NCI-H2196 treated with DMSO at 0.1 percent for 48 hours (cell line): ENCODE measurements at regions not wholly inside any gene's neighbourhood (a gene's known extent, or its start where the extent isn't known, plus 50 kb on each side); places are given as distances from the start of the nearest gene placed in this dataset.
"Not testable (repeated sequence)": the region's sequence is repeated elsewhere in the genome, so short reads cannot be mapped to it uniquely, and the experiment has no call there.

ENCODE experiments used
- DNase-seq: peaks from one replicate; lab custom pipeline; 2025; ENCODE audit not compliant: unreplicated experiment; lab: John Stamatoyannopoulos, UW

GRCh38 chr1:194624833-194625232 is 1438.4 kb upstream of the B3GALT2 start:
- DNase-seq = no peak

GRCh38 chr1:194618101-194618500 is 1431.7 kb upstream of the B3GALT2 start:
- no peak for DNase-seq

- DNase-seq = not testable (repeated sequence)
These were observed 1430.9 kb upstream of the B3GALT2 start for GRCh38 chr1:194617272-194617671.

DNA sequence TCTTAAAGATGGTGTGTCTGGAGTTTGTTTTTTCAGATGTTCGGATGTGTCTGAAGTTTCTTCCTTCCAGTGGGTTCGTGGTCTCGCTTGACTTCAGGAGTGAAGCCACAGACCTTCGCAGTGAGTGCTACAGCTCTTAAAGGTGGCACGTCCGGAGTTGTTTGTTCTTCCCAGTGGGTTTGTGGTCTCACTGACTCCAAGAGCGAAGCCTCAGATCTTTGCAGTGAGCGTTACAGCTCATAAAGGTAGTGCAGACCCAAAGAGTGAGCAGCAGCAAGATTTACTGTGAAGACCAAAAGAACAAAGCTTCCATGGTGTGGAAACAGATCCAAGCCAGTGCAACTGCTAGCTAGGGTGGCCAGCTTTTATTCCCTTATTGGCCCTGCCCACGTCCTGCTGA is 1430.4 kb upstream of the B3GALT2 start:
- DNase-seq = no peak

- DNase-seq = no peak
These were observed 1415.8 kb upstream of the B3GALT2 start for GRCh38 chr1:194602184-194602583.

GRCh38 chr1:194600716-194601115 is 1414.3 kb upstream of the B3GALT2 start:
- no peak for DNase-seq

DNA sequence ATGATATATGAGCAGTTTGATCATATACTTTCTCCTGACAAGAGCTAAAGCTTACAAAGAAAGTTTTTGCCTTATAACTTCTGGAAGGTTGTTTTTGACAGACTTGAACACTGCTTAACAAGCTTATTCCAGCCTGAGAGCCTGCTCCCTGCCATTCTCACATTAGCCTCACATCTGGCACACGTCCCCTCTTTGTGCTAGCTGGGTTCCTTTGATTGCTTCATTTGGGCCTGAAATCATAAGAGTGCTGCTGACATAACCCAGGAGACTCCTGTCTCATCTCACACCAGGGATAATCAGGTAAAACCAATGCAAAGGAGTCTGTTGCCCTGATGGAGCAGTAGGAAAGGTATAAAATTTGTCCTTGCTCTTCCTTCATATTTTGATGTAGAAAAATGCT is 1411.7 kb upstream of the B3GALT2 start:
- no peak for DNase-seq

GRCh38 chr1:194586302-194586701 is 1399.9 kb upstream of the B3GALT2 start:
- DNase-seq = no peak

DNA sequence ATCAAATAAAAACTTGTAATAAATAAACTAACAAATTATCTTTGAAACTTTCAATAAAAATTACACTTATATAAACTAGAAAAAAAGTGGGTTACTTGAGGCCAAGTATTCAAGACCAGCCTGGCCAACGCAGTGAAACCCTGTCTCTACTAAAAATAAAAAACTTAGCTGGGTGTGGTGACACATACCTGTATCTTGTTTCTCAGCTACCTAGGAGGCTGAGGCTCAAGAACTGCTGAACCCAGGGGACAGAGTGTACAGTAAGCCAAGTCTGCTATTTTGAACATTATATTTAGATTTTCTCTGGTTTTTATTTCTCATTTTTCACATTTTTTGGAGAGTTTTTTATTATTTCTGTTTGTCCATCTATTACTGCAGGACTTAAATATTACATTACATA is 1397.6 kb upstream of the B3GALT2 start:
- no peak for DNase-seq

DNA sequence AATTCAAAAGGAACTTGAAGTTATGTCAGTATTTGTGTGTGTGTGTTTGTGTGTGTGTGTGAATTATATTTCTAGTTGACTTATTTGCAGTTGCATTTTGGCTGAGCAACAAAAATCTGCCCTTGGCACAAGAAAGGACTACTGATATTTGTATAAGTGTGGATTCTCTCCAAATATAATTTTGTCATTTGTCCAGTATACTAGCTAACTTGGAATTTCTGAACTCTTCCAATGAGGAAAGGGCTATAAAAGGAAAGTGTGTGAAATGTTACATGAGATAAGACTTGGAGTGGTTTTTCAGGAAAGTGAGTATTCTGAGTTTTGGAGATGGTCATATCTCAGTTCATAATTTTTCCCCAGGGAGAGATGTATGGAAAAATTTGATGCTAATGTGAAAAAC is 1384.1 kb upstream of the B3GALT2 start:
- DNase-seq = no peak

- DNase-seq = no peak
These were observed 1382.2 kb upstream of the B3GALT2 start for GRCh38 chr1:194568610-194569009.

DNA sequence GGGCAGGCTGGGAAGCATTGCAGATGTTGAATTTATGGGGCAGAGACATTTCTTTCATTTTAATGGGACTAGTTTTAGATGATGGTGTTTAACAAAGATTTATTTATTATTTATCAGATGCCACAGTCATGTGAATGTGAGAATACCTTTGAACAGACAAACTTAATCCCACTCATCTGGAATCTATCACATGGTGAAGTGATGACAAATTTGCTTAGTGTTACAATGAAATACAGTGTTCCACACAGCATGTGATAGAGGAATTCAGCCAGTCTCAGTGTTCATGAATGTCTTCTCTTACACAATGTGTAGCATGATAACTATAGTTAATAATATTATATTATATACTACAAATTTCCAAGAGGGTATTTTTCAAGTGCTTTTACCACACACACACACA is 1361.7 kb upstream of the B3GALT2 start:
- DNase-seq = no peak

DNA sequence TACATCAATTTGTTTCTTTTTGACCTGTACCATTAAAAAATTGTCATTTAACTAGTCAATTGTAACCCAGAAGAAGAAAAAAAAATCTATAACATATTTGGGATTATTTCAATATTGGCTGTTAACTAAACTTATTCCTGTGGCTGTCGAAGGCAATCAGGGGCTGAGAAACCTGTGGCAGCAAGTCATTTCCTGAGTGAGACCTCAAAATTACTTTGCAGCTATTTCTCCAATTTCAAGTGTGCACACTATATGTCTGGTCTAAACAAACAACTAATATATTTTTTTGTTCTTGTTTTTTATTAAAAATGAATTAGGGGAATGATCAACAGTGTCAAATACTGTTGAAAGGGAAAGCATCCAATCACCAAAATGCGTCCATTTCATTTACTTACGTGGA is 1357.6 kb upstream of the B3GALT2 start:
- no peak for DNase-seq

GRCh38 chr1:194538453-194538852 is 1352.0 kb upstream of the B3GALT2 start:
- no peak for DNase-seq

DNA sequence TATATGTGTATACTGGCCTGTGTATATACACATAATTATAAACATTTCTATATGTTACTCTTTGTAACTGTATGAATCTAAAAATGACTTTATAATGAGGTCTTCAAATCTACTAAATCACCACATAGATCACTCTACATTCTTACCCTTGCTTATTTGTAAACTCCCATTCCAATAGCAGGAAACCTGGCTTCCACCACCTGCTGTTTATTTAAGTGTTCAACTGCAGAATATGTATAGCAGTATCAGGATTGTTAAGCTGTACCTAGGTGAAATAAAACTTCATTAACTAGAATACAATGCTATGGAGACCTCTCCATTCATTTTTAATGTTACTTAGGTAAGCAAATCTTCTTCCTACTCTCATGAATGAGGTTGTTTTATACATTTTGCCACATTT is 1351.1 kb upstream of the B3GALT2 start:
- DNase-seq = no peak

- no peak for DNase-seq
These were observed 1349.0 kb upstream of the B3GALT2 start for GRCh38 chr1:194535369-194535768.

DNA sequence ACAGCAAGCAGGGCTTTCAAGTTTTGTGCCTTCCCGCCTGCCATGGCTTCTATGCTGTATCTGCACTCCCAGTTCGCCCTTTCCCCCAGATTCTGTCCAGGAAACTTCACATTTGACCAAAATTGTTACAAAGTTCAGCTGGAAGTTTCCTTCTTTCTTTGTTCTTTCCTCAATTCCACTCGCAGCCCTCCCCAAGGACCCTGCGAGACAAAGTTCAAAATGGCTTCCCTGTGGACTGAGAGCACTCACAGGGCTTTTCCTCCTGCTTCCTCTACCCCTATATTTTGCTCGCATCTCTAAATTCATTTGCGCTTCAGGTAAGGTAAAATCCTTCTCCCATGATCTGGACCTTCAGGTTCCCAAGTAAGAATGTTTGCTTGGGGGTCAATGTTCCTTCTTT is 1348.4 kb upstream of the B3GALT2 start:
- DNase-seq = no peak

DNA sequence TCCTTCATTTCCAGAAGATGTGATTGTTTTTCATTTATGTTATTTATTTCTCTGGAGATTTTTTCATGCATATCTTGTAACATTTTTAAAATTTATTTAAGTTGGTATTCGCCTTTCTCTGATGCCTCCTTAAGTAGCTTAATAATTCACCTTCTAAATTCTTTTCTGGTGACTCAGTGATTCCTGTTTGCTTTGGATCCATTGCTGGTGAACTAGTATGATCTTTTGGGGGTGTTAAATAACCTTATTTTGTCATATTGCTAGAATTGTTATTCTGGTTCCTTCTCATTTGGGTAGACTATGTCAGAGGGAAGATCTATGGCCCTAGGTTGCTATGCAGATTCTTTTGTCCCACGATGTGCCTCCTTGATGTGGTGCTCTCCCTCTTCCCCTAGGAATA is 1347.2 kb upstream of the B3GALT2 start:
- no peak for DNase-seq

DNA sequence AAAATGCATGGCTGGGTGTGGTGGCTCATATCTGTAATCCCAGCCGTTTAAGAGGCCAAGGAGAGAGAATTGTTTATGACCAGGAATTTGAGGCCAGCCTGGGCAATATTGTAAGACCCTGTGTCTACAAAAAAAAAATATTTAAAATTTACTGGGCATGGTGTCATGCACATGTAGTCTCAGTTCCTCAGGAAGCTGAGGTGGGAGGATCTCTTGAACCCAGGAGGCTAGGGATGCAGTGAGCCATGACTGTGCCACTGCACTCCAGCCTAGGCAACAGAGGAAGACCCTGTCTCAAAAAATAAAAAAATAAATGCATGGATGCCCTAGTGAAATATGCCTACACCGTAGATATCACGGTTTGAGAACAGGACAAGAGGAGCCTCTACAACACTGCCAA is 1331.2 kb upstream of the B3GALT2 start:
- DNase-seq = no peak

- no peak for DNase-seq
These were observed 1329.5 kb upstream of the B3GALT2 start for GRCh38 chr1:194515916-194516315.

GRCh38 chr1:194512957-194513356 is 1326.5 kb upstream of the B3GALT2 start:
- no peak for DNase-seq

GRCh38 chr1:194512345-194512744 is 1325.9 kb upstream of the B3GALT2 start:
- DNase-seq = no peak

DNA sequence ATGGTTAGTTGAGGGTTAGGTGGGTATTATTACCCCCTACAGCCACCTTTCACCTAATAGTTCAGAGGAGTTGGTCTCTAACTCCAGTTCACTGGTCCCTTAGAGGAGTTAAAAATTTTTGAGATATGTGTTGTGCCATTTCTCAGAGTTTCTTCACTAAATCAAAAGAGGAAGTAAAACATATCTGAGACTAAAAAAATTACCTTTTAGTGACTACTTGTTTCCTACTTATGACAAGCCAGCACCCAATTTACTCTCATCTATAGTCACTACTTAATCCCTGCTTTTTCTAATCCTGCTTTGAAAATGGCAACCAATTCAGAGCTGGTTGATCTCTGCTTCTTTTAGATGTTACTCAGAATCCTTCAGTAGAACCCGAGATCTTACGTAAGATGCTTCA is 1316.8 kb upstream of the B3GALT2 start:
- no peak for DNase-seq

DNA sequence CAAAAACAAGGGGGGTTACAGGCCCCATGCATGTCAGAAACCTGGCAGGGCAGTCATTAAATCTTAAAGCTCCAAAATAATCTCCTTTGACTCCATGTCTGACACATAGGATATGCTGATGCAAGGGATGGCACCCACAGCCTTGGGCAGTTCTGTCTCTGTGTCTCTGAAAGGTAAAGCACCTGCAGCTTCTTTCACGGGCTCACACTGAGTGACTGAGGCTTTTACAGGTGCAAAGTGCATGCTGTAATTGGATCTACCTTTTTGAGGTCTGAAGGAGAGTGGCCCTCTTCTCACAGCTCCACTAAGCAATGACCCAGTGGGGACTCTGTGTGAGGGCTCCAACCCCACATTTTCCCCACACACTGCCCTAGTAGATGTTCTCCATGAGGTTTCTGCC is 1309.0 kb upstream of the B3GALT2 start:
- DNase-seq = no peak
